Testis (tissue), 2 donors: ENCODE measurements at regions not wholly inside any gene's neighbourhood (a gene's known extent, or its start where the extent isn't known, plus 50 kb on each side); places are given as distances from the start of the nearest gene placed in this dataset.

Source experiments
- POLR2A ChIP-seq: fragments of 450-650 bp; IDR thresholded peaks from one replicate; pipeline ENCODE4 v1.6.1; 2017; ENCODE audit warnings: antibody characterized with exemption, mild to moderate bottlenecking, moderate library complexity
- TF ChIP-seq, protein P1 (sequence below), 3 experiments: fragments of 450-650 bp in 2 of 3; fragments of 200-600 bp in 1 of 3; sonication (generic) in 1 of 3; IDR thresholded peaks; one replicate each; pipeline ENCODE4 v1.5.1; 2016 to 2019; ENCODE audit warnings: antibody characterized with exemption in 3 of 3, mild to moderate bottlenecking in 2 of 3, moderate library complexity in 1 of 3

DNA sequence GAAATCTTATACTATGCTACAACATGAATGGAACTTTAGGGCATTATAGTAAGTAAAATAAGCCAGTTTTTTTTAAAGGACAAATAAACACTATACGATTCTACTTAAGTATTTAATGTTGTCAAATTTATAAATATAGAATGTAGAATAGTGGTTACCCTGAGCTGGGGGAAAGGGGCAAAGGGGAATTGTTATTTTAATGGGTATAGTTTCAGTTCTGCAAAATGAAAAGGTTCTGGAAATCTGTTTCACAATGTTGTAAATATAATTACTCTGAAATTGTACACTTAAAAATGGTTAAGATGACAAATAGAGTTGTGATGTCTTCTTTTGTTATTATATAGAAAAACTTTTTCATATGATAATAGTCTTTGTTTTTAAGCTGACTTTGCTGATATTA lies 366.3 kb downstream of the MRPL39 start:
- TF ChIP-seq POLR2A, result no peak
- TF ChIP-seq, protein P1, sequence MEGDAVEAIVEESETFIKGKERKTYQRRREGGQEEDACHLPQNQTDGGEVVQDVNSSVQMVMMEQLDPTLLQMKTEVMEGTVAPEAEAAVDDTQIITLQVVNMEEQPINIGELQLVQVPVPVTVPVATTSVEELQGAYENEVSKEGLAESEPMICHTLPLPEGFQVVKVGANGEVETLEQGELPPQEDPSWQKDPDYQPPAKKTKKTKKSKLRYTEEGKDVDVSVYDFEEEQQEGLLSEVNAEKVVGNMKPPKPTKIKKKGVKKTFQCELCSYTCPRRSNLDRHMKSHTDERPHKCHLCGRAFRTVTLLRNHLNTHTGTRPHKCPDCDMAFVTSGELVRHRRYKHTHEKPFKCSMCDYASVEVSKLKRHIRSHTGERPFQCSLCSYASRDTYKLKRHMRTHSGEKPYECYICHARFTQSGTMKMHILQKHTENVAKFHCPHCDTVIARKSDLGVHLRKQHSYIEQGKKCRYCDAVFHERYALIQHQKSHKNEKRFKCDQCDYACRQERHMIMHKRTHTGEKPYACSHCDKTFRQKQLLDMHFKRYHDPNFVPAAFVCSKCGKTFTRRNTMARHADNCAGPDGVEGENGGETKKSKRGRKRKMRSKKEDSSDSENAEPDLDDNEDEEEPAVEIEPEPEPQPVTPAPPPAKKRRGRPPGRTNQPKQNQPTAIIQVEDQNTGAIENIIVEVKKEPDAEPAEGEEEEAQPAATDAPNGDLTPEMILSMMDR (IDR thresholded peaks at IDR 0.05), result no peak
